WTC11 (cell line): ENCODE measurements at regions not wholly inside any gene's neighbourhood (a gene's known extent, or its start where the extent isn't known, plus 50 kb on each side); places are given as distances from the start of the nearest gene placed in this dataset.

ENCODE experiments used
- MYBL2 ChIP-seq: sonication (generic); formaldehyde crosslinking; IDR thresholded peaks from 2 replicates; pipeline ENCODE4 v1.8.1; 2023; ENCODE audit warnings: mild to moderate bottlenecking, moderate library complexity, missing genetic modification reagents
- TEAD4 ChIP-seq: sonication (generic); formaldehyde crosslinking; IDR thresholded peaks from 2 replicates; pipeline ENCODE4 v1.8.0; 2022; ENCODE audit warnings: mild to moderate bottlenecking, missing genetic modification reagents
- TF ChIP-seq, protein P1 (sequence below): fragments of 200-600 bp; IDR thresholded peaks from 2 replicates; pipeline ENCODE4 v1.8.0; 2022; ENCODE audit warnings: antibody characterized with exemption
- TF ChIP-seq, protein P2 (sequence below): sonication (generic); formaldehyde crosslinking; conservative IDR thresholded peaks from 2 replicates; pipeline ENCODE4 v1.8.1; 2023; ENCODE audit warnings: mild to moderate bottlenecking, low read depth, missing genetic modification reagents, moderate library complexity

DNA sequence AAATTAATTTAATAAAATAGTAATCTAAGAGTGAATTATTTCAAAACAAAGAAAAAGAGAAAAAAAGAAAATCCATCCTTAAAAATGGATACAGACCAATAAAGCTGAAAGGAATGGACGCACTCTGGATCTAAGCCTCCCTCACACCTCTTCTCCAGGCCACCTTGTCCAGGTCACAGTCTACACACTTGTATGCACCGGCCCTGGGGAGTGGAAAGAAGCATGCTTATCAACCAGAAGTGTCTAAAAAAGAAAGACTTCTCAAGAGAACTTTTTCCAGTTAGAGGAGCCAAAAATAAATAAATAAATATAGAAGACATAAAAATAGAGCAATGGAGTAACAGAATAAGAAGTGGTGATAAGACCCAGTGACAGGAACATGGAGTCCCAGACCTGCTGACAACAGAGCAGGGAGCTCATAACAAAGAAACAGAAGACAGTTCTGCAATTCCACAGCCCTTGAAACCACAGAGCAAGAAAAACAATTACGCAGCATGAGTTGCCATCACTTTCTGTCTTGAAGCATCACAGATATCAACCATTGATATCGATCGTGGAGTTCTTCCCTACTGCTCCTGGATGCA lies 311.7 kb upstream of the NFE2L3 start:
- TF ChIP-seq MYBL2 (no peak), TEAD4 (no peak)
- TF ChIP-seq, protein P1, sequence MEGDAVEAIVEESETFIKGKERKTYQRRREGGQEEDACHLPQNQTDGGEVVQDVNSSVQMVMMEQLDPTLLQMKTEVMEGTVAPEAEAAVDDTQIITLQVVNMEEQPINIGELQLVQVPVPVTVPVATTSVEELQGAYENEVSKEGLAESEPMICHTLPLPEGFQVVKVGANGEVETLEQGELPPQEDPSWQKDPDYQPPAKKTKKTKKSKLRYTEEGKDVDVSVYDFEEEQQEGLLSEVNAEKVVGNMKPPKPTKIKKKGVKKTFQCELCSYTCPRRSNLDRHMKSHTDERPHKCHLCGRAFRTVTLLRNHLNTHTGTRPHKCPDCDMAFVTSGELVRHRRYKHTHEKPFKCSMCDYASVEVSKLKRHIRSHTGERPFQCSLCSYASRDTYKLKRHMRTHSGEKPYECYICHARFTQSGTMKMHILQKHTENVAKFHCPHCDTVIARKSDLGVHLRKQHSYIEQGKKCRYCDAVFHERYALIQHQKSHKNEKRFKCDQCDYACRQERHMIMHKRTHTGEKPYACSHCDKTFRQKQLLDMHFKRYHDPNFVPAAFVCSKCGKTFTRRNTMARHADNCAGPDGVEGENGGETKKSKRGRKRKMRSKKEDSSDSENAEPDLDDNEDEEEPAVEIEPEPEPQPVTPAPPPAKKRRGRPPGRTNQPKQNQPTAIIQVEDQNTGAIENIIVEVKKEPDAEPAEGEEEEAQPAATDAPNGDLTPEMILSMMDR: no peak
- TF ChIP-seq, protein P2, sequence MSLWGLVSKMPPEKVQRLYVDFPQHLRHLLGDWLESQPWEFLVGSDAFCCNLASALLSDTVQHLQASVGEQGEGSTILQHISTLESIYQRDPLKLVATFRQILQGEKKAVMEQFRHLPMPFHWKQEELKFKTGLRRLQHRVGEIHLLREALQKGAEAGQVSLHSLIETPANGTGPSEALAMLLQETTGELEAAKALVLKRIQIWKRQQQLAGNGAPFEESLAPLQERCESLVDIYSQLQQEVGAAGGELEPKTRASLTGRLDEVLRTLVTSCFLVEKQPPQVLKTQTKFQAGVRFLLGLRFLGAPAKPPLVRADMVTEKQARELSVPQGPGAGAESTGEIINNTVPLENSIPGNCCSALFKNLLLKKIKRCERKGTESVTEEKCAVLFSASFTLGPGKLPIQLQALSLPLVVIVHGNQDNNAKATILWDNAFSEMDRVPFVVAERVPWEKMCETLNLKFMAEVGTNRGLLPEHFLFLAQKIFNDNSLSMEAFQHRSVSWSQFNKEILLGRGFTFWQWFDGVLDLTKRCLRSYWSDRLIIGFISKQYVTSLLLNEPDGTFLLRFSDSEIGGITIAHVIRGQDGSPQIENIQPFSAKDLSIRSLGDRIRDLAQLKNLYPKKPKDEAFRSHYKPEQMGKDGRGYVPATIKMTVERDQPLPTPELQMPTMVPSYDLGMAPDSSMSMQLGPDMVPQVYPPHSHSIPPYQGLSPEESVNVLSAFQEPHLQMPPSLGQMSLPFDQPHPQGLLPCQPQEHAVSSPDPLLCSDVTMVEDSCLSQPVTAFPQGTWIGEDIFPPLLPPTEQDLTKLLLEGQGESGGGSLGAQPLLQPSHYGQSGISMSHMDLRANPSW (CRISPR knock-in tag): no peak
